WERI-Rb-1 (cell line): ENCODE measurements at regions not wholly inside any gene's neighbourhood (a gene's known extent, or its start where the extent isn't known, plus 50 kb on each side); places are given as distances from the start of the nearest gene placed in this dataset.

Experiments used
- DNase-seq: peaks from one replicate; pipeline ENCODE4 v3.0.0-alpha.2; 2020
- H3K27ac ChIP-seq: fragments of 250-450 bp; sonication (Bioruptor Pico); 2 replicates; pipeline ENCODE4 v1.5.1; 2020; ENCODE audit warnings: mild to moderate bottlenecking, moderate library complexity
- H3K27me3 ChIP-seq: fragments of 250-450 bp; sonication (Bioruptor Pico); 2 replicates; pipeline ENCODE4 v1.5.1; 2021; ENCODE audit warnings: mild to moderate bottlenecking, low read depth, moderate library complexity; ENCODE audit not compliant: insufficient read depth, severe bottlenecking
- H3K36me3 ChIP-seq: fragments of 250-450 bp; sonication (Bioruptor Pico); 2 replicates; pipeline ENCODE4 v1.5.1; 2020; ENCODE audit warnings: mild to moderate bottlenecking, moderate library complexity
- H3K4me3 ChIP-seq: 2 replicates; pipeline ENCODE4 v1.5.1; 2011; ENCODE audit warnings: low read depth, mild to moderate bottlenecking, control low read depth, low read length
- H3K9me3 ChIP-seq: fragments of 250-450 bp; sonication (Bioruptor Pico); 2 replicates; pipeline ENCODE4 v1.5.1; 2021; ENCODE audit warnings: mild to moderate bottlenecking, moderate library complexity; ENCODE audit not compliant: severe bottlenecking
- TF ChIP-seq, protein P1 (sequence below): IDR thresholded peaks from 2 replicates; pipeline ENCODE4 v1.5.1; 2011; ENCODE audit warnings: low read depth, mild to moderate bottlenecking, control low read depth, inconsistent platforms, low read length

DNA sequence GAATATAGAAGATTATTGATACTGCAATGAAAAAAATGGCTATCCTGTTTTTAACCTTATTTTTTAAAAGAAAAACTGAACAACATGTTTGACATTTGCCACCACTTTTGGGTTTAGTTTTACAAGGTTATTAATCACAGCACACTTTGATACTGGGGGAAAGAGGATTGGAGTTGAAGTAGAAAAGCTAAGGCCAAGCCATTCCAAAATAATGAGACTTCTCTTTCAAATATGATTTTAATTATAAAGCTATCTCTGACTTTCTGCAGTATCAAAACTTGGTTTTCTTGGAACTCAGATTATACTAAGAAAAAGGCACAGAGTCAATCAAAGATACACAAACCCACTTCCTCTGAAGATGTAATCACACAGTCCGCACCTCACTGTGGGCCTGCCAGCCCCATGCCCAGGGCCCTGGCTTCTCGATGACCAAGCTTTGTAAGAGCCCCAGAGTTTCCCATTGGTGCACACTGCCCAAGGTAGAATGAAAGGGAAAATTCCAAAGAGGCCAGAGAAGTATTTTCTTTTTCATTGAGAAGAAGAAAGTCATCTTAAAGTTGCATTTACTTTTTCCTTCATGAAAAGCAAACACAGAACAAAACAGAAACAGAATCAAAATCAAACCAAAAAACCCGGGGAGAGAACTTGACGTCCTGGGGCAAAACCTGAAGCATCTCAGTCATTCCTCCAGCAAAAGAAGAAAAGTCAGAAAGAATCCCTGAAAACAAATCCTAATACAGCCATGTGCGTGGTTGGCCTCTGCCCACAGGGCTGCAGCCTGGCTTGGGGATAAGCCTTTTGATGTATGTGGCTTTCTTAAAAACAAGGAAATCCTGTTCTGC lies 187.7 kb upstream of the KLF6 start:
- Histone ChIP-seq H3K27ac (no peak overlapping the region), H3K27me3 (no peaks in the 10 kb centered on the region), H3K4me3 (no peak overlapping the region), H3K36me3 (no peaks in the 10 kb centered on the region), H3K9me3 (no peaks in the 10 kb centered on the region)
- TF ChIP-seq, protein P1, sequence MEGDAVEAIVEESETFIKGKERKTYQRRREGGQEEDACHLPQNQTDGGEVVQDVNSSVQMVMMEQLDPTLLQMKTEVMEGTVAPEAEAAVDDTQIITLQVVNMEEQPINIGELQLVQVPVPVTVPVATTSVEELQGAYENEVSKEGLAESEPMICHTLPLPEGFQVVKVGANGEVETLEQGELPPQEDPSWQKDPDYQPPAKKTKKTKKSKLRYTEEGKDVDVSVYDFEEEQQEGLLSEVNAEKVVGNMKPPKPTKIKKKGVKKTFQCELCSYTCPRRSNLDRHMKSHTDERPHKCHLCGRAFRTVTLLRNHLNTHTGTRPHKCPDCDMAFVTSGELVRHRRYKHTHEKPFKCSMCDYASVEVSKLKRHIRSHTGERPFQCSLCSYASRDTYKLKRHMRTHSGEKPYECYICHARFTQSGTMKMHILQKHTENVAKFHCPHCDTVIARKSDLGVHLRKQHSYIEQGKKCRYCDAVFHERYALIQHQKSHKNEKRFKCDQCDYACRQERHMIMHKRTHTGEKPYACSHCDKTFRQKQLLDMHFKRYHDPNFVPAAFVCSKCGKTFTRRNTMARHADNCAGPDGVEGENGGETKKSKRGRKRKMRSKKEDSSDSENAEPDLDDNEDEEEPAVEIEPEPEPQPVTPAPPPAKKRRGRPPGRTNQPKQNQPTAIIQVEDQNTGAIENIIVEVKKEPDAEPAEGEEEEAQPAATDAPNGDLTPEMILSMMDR = no peak
- DNase-seq = no peak

DNA sequence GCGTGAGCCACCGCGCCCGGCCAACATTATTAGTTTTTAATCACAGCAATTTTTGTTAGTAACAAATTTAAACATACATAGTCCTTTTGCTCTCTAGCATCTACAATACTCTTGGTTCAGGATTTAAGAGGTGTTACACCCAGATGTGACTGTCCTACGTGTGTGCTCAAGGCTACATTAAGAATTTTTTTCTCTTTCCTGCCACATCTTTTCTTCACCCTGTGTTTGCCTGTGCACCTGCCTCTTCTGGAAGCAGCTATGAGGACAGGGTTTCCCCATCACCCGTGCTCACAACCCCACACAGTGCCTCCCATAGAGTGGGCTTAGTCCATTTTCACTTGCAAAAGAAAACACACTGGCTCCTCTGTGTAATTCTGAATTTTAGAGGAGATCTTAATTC lies 186.7 kb upstream of the KLF6 start:
- DNase-seq = no peak
- no peak overlapping the region for H3K4me3 ChIP-seq
- H3K9me3 ChIP-seq = no peaks in the 10 kb centered on the region
- no peak overlapping the region for H3K27ac ChIP-seq
- no peaks in the 10 kb centered on the region for H3K27me3 ChIP-seq
- TF ChIP-seq, protein P1 = no peak
- no peaks in the 10 kb centered on the region for H3K36me3 ChIP-seq

DNA sequence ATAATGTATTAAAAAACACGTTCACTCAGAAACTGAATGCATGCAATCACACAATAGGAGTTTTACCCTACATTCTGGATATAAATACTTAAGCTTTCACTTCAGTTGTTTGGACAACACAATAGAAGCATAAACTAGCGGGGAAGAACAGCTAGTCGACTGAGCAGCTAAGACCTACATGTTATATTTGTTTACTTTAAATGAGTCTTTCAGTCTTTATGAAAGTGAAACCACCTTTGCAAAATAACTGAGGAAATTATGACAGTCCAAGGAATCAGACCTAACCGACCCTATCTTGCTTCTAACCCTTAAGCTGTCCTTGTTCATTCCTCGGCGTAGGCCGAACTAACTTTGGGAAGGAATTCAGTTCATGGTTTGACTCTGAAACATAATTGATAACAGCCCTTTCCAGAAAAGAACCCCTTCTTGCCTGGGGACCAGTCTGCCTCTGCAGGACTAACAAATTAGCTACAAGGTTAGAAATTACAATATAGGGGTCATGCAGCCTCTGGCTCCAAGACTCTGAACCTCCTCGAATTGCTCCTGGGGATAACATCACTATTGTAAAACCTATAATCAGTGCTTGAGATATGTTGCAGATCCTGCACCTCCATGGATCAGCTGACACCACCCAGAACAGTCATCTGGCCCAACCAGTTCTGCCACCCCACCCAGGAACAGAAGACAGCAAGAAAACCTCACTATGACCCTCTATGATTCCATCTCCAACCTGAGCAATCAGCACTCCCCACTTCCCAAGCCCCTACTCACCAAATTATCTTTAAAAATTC lies 185.1 kb upstream of the KLF6 start:
- H3K27me3 ChIP-seq = no peaks in the 10 kb centered on the region
- no peak overlapping the region for H3K4me3 ChIP-seq
- no peak overlapping the region for H3K27ac ChIP-seq
- no peak for DNase-seq
- no peaks in the 10 kb centered on the region for H3K36me3 ChIP-seq
- H3K9me3 ChIP-seq = no peaks in the 10 kb centered on the region
- TF ChIP-seq, protein P1 = no peak

DNA sequence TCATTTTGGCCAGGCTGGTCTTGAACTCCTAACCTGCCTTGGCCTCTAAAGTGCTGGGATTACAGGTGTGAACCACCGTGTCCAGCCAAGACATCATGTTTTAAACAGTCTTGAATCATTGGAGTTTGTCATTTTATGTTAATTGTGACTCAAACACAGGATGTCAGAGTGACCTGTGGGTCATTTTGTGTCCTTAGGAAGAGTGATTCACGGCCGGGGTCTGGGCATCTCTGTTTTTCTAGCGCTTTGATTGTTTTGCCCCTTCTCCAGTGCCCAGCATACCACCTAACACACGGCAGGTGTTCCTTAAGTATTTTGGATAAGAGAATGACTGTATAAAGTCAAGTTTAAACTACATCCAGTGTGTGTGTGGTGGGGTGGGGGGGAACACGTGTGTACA lies 183.7 kb upstream of the KLF6 start:
- Histone ChIP-seq H3K4me3 (no peak overlapping the region), H3K27ac (no peak overlapping the region), H3K9me3 (no peaks in the 10 kb centered on the region), H3K36me3 (no peaks in the 10 kb centered on the region), H3K27me3 (no peaks in the 10 kb centered on the region)
- DNase-seq = no peak
- TF ChIP-seq, protein P1 = no peak

DNA sequence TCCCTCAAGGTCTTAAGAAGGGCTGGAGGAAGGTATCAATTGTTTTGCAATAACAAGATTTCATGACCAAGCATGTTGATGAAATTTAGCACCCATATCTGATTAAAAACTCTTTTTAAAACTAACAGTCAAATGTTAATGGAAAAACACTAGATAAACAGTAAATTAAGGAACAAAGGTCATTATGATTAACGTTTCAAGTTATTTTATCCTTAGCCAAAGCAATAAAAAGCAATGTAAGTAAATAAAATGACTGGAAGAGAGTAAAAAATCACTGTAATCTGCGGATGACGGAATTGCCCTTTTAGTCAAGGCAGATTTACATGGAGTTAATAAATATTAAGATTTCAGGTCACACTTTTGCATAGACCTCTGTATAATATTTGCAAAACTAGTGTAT lies 179.5 kb upstream of the KLF6 start:
- TF ChIP-seq, protein P1 = no peak
- Histone ChIP-seq H3K27ac (no peak overlapping the region), H3K27me3 (no peaks in the 10 kb centered on the region), H3K9me3 (no peaks in the 10 kb centered on the region), H3K4me3 (no peak overlapping the region), H3K36me3 (no peaks in the 10 kb centered on the region)
- DNase-seq = no peak
